RKO (cell line): ENCODE measurements at regions not wholly inside any gene's neighbourhood (a gene's known extent, or its start where the extent isn't known, plus 50 kb on each side); places are given as distances from the start of the nearest gene placed in this dataset.
"Not testable (repeated sequence)": the region's sequence is repeated elsewhere in the genome, so short reads cannot be mapped to it uniquely, and the experiment has no call there.

Experiments used
- DNase-seq: peaks from one replicate; pipeline ENCODE4 v3.0.0-alpha.2; 2016; ENCODE audit warnings: low spot score

DNA sequence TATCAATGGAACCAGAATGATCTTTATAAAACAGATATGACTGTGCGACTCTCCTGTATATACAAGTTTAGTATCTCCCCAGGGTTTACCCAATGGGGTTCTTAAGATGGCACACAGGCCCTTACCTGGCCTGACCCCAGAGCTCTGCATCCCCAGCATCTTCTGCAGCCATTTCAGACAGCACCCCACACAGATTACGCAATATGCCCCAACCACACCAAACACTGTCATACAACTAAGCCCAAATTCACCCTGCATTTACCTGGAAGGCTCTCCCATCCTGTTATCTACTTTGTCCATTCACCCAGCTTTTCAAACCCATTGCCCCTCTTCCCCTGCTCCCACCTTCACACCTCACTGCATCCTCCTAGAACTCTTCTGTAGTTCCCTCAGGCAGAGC lies 182.5 kb upstream of the API5 start:
- no peak for DNase-seq

DNA sequence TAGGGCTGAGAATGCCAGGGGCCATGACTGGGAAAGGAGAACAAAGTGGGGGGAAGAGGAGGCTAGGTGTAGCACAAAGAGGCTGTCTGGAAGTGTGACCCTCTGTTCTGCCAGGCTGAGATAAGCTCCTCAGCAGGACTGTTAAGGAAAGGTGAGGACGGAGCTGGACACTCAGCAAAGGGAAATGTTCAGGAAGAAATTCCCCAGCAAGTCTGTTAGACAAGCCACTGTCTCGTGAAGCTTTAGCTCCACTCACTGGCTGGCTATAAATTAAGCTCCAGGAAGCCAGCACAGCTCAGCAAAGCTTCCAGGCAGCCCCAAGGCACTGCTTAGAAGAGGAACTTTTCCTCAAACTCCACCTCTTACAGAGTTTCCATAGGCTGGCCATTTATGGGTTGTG lies 181.2 kb upstream of the API5 start:
- peak; percentile 14 for DNase-seq

DNA sequence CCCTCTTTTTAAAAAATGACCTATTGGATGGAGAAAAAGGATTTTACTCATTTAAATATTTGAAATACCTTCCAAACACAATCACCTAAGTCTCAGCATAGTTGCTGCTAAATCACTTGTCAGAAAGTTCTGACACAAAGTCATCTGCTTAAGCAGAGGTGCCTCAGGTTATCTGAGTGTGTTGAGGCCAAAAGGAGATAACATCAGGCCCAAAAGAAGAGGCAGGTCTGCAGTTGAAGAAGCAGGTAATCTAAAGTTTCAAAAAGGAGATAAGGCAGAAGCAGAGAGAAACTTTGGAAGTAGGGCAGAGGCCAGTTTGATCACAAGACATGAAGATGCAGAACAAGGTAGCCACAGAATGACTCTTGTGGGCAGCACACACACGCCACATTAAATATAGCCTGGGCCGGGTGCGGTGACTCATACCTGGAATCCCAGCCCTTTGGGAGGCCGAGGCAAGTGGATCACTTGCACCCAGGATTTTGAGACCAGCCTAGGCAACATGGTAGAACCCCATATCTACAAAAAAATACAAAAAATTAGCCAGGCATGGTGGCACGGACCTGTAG lies 175.7 kb upstream of the API5 start:
- DNase-seq, result no peak

DNA sequence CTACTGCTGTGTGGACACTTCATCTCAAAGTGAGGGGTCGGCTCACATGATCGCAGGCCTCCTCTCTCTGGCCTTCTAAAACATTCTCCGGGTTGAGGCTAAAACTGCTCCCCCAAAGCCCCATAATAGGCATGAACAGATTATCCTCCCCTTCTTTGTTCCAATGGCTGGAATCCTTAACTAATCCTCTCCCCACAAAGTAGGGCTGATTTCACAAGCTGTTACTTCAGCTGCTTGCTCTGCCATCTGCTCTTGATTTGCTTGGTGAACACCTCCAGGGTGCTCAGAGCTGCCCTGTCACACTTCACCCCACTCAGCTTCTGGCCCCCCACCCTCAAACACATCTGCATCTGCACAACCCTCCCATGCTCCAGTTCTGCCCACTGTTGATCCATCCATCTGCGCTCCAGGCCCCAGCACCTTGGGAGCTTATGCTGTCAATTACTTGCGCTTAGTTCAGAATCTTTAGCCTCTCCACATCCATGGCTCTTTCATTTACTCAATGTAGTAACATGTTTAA lies 173.1 kb upstream of the API5 start:
- DNase-seq, result no peak

DNA sequence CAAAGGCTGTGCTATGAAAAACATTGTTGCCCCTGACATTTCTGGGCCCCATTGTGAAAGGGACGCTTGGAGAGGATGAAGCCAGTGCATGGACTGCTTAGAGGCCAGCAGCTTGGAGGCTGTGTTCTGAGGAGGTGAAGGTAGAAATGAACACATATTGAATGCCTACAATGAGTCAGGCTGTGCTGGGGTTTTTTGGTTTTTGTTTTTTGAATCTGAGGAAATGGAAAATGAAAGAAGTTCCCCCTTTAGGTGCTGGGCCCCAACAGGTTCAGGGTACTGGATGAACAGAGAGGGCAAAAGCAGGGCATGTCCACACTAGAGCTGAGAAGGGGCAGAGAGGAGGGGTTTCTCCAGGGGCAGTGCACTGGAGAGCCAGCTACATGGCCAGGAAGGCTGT lies 166.1 kb upstream of the API5 start:
- DNase-seq, result no peak

DNA sequence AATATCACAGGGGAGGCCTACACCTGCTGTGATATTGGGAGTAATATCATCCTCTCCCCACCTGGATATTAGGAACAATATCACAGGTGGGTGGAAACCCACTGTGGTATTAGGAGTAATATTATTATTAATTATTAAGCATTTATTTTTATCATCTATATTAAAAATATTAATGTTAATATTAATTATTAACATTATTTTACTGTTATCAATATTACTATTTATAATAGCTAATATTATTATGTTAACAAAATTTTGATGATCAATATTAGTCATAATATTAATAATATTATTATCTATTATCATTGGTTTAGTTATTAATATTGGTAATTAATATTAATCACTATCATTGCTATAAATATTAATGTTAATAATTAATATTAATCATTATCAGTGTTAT lies 161.1 kb upstream of the API5 start:
- DNase-seq, result no peak

DNA sequence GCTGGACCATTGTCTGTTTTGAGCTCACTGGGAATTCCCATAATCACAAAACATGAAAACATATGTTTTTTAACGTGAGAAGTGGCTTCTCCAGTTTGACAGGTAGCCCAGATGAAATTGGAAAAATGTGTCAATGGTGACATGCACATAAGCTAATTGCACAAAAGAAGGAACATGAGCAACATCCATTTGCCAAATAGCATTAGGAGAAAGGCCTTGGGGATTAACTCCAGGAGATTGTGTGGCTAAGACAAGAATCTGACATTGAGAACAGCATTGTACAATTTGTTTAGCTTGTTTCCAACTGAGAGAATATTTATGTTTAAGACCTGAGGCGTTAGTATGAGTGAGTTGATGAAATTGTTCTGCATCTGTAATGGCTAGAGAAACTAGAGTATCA lies 147.0 kb upstream of the API5 start:
- DNase-seq, result no peak

DNA sequence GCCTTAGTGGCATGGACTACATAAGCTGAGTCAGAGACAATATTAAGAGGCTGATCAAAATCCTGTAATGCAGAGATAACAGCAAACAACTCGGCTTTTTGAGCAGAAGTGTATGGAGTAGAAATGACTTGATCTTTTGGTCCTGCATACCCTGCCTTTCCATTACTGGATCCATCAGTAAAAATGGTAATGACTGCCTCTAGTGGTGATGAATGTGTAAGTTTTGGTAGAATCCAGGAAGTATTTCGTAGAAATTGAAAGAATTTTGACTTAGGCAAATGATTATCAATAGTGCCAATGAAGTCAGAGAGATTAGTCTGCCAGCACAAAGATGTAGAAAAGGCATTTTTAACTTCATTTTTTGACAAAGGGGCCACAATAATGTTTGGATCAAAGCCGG lies 146.4 kb upstream of the API5 start:
- DNase-seq, result peak; percentile 18

DNA sequence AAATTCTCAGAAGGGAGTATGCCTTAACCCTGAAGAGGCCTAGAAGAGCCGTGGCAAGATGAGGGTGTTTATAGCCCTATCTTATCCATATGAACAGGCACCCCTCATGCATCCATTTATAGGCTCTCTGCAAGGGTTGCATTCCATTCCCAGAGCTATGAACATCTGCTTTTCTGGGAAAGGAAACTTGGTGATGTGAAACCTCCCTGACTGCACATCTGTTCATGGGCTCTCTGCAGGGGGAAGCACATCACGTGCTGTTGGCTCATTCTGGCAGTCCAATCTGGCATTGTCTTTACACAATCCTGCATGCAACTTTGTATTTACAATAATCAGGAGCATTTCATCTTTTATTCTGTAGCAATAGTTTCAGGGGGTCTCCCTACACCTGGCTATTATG lies 143.6 kb upstream of the API5 start:
- DNase-seq, result not testable (repeated sequence)

DNA sequence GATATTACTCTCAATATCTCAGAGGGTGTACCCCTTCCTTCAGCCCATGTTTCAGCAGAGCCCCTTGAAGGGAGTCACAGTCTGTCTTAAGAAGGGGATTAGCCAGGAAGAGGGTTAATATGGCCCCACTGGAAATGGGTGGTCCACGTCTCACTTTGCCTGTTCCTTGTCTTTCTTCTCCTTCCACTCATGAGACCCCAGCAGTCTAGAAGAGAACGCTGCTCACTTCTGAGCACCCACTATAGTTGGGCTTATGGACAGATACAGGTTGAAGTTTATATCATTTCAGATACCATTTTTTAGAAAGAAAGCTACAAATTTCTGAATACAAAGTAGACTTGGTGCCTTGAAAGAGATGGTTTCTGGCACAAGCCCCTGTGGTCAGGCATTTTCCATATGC lies 139.3 kb upstream of the API5 start:
- DNase-seq, result no peak

DNA sequence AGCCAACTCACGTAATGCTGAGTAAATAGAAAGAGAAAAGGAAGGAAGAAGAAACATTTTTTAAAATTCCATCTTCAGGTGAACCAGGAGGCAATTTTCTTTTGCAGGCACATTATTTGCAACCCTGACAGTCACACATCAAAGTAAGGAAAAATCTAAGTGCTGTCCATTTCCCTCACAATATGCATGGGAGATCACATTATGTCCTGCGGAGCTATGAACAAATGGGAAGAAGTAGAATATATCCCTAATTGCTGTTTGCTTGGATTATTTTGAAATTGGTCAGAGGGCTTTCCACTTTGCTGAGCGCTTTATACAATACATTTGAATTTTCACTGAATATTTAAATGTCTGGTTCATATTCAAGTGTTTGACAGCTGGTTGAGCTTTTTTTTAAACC lies 133.8 kb upstream of the API5 start:
- DNase-seq, result no peak

DNA sequence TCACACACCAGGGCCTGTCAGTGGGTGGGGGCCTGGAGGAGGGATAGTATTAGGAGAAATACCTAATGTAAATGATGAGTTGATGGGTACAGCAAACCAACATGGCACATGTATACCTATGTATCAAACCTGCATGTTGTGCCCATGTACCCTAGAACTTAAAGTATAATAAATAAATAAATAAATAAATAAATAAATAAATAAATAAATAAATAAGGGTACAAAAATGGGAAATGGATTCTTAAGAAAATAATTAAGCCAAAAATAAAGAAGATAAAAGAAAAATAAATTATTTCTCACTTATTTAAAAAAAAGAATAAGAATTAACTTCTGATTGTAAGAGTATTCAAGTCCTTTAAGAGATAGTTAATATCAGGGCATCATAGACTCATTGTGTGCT lies 117.3 kb upstream of the API5 start:
- not testable (repeated sequence) for DNase-seq

DNA sequence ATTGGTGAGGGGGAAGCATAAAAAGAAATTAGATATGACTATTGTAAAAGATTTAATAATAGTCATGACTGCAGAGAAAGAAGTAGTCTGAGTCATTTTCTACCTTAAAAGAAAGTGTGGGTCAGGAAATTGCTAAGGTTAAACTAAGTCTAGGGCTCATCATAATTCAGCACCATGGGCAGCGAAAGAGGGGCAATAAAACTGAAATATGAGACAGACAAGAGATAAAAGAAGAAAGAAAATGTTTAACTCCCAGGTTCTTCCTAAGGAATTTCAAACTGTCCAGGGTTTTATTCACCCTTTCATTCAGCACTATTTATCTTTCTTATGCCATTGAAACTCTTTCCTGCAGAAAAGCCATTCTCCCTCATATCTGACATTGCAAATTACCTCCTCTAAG lies 114.4 kb upstream of the API5 start:
- DNase-seq, result peak; percentile 32

DNA sequence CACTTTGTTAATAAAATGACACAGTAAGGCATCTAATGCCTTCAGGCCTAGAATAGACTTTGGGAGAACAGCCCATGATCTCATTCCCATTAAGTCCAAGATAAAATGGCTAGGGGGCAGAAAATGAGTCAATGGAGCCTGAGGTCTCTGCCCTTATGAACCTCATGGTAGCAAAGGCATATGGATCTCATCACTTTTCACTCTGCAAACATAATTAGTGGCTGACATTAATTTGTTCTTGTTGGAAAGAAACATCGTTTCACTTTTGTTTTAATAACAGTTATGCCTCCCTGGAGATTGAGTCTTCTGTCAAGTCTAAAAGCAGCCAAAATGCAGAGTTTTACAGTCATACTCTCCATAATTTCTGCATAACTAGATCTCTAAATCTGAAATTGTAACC lies 111.8 kb upstream of the API5 start:
- DNase-seq, result no peak

DNA sequence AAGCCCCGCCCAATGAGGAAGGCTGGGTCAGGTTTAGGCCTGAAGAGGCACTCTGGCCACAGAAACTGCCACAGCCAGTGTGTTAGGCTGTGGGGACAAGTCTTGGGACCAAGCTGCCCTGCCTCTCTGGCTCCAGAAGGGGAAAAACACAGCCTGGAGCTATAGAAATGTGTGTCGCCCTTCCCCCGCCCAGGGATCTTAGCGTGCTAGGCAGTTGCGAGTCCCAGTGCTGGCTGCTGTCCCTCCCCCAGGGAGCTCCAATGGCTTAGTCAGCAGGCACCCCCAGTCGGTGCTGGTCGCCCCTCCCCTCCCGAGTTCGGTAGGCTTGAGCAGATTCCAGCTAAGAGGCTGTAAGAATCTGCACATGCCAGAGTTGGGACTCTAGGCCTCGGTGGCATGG lies 99.5 kb upstream of the API5 start:
- no peak for DNase-seq

DNA sequence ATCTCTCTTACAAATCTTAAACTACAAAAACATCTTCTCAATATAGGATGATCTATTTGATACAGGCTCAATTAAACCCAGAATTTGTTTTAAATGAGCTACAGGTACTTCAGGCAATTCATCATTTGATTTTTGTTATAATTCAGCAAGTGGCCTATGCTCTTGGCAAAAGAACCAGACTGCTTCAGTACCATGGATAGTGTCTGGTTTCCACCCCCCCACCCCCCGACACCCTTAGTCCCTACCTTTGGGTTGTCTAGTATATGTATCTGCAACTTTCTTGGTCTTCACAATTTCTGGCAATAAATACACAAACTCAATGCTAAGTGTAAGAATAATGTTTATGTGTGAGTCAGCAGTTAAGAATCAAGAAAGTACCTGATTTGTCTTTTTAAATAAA lies 97.3 kb upstream of the API5 start:
- no peak for DNase-seq

DNA sequence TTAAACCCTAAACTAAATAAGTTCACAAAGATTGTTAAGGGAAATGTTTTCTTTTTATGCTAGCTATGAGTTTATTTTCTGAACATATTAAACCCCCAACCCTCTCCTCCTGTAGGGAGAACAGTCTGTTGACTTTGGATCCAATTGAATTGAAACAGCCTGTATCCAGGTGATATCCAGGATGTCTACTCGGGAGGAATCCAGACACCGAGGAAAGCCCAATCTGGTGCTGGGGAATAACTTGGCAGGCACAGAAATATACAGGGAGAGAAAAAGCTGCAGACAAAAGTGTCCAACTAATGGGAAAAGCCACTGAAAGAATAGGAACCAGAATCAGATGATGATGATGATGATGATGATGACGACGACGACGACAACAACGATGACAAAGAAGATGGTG lies 93.9 kb upstream of the API5 start:
- no peak for DNase-seq

DNA sequence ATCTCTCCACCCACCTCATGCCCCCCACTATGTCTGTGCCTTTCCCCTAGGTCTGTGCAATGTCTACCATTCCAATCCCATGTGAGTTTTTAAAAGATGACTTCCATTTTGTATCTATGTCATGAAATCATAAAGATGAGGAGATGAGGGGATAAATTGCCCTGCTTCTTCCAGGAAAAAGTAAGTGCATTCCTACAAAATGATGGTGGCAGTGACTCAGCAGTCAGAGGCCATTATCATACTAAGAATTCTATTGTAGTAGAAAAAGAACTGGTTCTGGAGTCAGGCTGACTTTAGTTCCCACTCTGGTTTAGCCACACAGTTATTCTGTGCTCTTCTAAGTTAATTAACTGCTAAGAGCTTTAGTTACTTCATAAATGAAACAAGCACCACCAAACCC lies 89.6 kb upstream of the API5 start:
- DNase-seq, result peak; percentile 7

DNA sequence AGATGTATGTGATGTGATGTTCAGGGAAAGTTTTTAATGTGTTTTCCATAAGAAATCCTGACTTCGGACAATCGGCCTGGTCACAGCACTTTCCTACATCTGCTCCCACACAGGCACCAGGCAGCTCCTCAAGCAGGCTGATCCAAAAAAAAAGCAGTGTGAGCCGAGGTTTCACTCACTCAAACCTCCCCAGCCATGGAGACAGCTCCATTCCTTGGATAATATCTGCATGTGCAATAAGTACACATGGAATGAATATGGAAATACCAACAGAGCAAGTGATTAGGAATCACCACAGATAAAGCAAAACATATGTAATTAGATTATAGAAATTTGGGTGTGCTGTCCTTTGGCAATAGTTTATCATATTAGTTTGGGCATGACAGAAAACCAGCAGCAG lies 88.8 kb upstream of the API5 start:
- no peak for DNase-seq

DNA sequence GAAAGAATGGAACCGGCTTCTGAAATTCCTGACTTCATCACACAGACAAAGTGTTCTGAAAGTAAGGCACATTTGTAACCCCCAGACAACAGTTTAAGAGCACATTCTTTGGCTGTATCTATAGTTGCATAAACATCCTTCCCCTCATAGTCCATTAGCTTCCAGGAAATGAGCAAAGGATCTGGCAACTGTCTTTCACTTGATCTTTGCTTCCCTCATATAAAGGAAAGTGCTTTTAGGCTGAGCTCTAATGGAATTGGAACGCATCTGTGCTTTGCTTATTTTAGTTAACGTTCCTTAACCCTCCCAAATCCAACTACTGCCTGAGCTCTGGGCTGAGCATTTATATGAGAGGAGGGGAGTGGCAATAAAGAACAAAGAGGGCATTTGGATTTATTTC lies 76.9 kb upstream of the API5 start:
- no peak for DNase-seq

DNA sequence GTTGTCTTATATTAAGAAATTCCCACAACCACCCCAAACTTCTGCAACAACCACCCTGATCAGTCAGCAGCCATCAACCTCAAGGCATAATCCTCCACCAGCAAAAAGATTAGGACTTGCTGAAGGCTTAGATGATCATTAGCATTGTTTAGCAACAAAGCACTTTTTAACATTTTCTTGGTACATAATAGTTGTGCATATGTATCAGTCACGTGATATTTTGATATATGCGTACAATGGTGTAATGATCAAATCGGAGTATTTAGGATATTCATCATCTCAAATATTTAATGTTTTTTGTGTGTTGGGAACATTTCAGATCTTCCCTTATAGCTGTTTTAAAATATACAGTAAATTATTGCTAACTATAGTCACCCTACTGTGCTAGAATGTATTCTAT lies 73.5 kb upstream of the API5 start:
- DNase-seq, result no peak

DNA sequence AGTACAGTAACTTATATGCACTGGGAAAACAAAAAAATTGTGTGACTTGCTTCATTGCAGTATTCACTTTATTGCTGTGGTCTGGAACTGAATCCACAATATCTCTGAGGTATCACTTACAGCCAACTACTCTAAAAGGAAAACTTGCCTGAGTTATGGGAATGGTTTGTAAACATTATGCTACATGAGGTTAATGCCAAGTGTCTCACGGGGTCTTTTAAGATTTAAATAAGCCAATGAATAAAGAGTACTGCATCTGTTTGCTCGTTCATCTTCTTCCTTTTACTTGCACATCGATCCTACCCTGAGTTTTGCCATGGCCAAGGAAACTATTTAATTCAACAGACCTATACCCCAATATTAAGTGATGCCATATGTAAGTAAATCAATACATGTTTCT lies 72.0 kb upstream of the API5 start:
- DNase-seq, result no peak

DNA sequence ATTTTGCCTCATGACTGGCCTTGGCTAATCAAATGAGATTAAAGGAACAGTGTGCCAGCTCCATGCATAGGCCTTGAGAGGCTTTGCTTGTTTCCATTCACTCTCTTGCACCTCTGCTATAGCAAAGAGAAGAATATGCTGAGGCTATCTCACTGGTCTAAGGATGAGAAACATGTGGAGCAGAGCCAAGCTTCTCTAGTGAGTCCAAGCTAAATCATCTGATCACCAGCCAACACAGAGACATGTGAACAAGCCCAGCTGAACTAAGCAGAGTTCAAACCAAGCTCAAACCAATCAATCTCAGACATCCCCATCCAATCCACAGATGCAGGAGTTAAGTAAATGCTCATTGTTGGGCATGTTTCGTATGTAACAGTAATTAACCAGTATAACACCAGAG lies 69.4 kb upstream of the API5 start:
- DNase-seq, result no peak

DNA sequence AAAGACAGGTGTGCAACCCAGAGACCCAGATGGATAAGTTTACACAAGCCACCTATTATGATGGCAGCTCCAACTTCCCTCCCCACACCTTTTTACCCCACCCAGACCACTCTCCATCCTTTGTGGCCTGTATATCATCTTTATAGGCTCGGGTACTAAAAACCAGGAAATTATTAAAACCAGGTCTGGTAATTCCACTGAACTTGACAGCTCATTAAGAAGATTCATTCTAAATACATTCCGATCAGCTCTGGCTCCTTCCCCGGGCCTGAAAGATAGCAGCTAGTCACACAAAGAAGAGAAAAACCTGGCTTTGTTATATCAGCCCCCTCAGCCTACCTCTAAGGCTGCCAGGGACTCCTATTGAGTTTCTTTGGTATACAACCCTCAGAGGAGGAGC lies 67.9 kb upstream of the API5 start:
- no peak for DNase-seq

DNA sequence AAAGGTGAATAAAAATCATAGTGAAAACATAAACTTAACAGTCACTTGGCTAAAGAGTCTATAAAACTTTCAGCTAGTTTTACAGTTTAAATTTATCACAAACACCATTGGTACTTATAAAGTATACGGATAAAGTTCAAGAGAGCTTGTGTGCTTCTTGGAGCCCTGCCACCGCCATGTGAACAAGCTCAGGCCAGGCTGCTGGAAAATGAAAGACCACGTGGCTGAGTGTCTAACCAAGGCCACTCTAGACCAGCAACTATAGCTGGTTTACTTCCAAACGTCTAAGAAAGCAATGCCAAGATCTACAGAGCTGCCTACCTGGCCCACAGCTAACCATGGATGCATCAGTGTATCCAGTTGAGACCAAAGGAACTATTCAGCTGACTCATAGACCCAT lies 66.3 kb upstream of the API5 start:
- DNase-seq, result no peak
